B cell (primary cell): ENCODE measurements at regions not wholly inside any gene's neighbourhood (a gene's known extent, or its start where the extent isn't known, plus 50 kb on each side); places are given as distances from the start of the nearest gene placed in this dataset.

ENCODE experiments used
- CTCF ChIP-seq: fragments of 200-600 bp; IDR thresholded peaks from one replicate; pipeline ENCODE4 v1.8.0; 2022; ENCODE audit warnings: antibody characterized with exemption, mild to moderate bottlenecking
- EZH2 ChIP-seq: IDR thresholded peaks from 2 replicates; pipeline ENCODE4 v1.6.1; 2012; ENCODE audit warnings: borderline replicate concordance, low read depth, mild to moderate bottlenecking, moderate library complexity, low read length; ENCODE audit not compliant: insufficient read depth, poor library complexity, severe bottlenecking

GRCh38 chr12:93015871-93016751 is 87.0 kb upstream of the EEA1 start:
- TF ChIP-seq CTCF (no peak), EZH2 (no peak)
